Stomach (tissue), 8 donors: ENCODE measurements at regions not wholly inside any gene's neighbourhood (a gene's known extent, or its start where the extent isn't known, plus 50 kb on each side); places are given as distances from the start of the nearest gene placed in this dataset.

Experiments used
- DNase-seq, 2 donors: peaks; one replicate each; pipeline versions ENCODE4 v3.0.0 to v3.0.0-alpha.2; 2013 to 2019
- H3K27ac ChIP-seq, 5 donors: fragments of 200-600 bp in 4 of 5; sonication (generic) in 4 of 5; one replicate each; pipeline ENCODE4 v1.5.1; 2013 to 2019; ENCODE audit warnings: mild to moderate bottlenecking in 1 of 5, moderate library complexity in 1 of 5
- H3K27me3 ChIP-seq, 3 donors: fragments of 200-600 bp; sonication (generic); one replicate each; pipeline ENCODE4 v1.5.1; 2017 to 2019; ENCODE audit warnings: mixed run types in 1 of 3
- H3K36me3 ChIP-seq, 4 donors: fragments of 200-600 bp; sonication (generic); 1 replicate in 3 of 4; 2 replicates in 1 of 4; pipeline ENCODE4 v1.5.1; 2016 to 2019
- H3K4me1 ChIP-seq, 4 donors: fragments of 200-600 bp; sonication (generic); one replicate each; pipeline ENCODE4 v1.5.1; 2016 to 2019
- H3K4me3 ChIP-seq, 4 donors: fragments of 200-600 bp; sonication (generic) in 3 of 4; one replicate each; pipeline ENCODE4 v1.5.1; 2016 to 2019; ENCODE audit warnings: mild to moderate bottlenecking in 1 of 4
- H3K9me3 ChIP-seq, 4 donors: fragments of 200-600 bp; sonication (generic); one replicate each; pipeline ENCODE4 v1.5.1; 2016 to 2019
- CTCF ChIP-seq, 7 experiments: fragments of 450-650 bp in 4 of 7; fragments of 200-600 bp in 3 of 7; sonication (generic) in 3 of 7; IDR thresholded peaks; one replicate each; pipeline ENCODE4 v1.5.1; 2016 to 2019; ENCODE audit warnings: antibody characterized with exemption in 7 of 7, control low read depth in 2 of 7, mild to moderate bottlenecking in 1 of 7
- EP300 ChIP-seq: sonication (generic); formaldehyde crosslinking; IDR thresholded peaks from one replicate; pipeline ENCODE4 v1.6.1; 2017; ENCODE audit warnings: antibody characterized with exemption
- POLR2A ChIP-seq, 4 donors: fragments of 450-650 bp; IDR thresholded peaks; one replicate each; pipeline ENCODE4 v1.6.1; 2016; ENCODE audit warnings: antibody characterized with exemption in 4 of 4, control low read depth in 2 of 4, mild to moderate bottlenecking in 1 of 4, moderate library complexity in 1 of 4
- POLR2AphosphoS5 ChIP-seq, 3 donors: sonication (generic); formaldehyde crosslinking; IDR thresholded peaks; one replicate each; pipeline ENCODE4 v1.6.1; 2016; ENCODE audit warnings: antibody characterized with exemption in 3 of 3
- WGBS, 5 donors: extraction: QIAGEN DNeasy Blood & Tissue Kit in 3 of 5; methylation state at CpG; one replicate each; pipeline versions ENCODE4 v1.1.5 to v1.1.7; 2013 to 2018; 5-methylcytosine and 5-hydroxymethylcytosine counted together
- intact Hi-C: fragments of 100-400 bp; cut with DNase I; formaldehyde crosslinking; loops from one replicate; pipeline ENCODE4 v1.15.1; 2023; ENCODE audit warnings: low total_unique reads
- donor health status: healthy with polysubstance abuse.
- donor health status: Bipolar disorder and iron deficiency.
- donor health status: healthy.

- Histone ChIP-seq H3K9me3 (no peaks in the 10 kb centered on the region), H3K4me3 (no peak overlapping the region), H3K4me1 (no peaks in the 10 kb centered on the region), H3K36me3 (no peaks in the 10 kb centered on the region), H3K27ac (no peak overlapping the region), H3K27me3 (no peaks in the 10 kb centered on the region)
- no peak for DNase-seq
- TF ChIP-seq CTCF (IDR thresholded peaks at IDR 0.05) (no peak), EP300 (no peak), POLR2AphosphoS5 (IDR thresholded peaks at IDR 0.05) (no peak), POLR2A (IDR thresholded peaks at IDR 0.05) (no peak)
- intact Hi-C loops, result no loop called here
- WGBS, 5 donors, result 23 to 54% (median 46%) methylated on average over 3 of the region's 3 CpGs
Measured at GRCh38 chr7:110027385-110027784, 1063.5 kb upstream of the LRRN3 start.

GRCh38 chr7:110043519-110043918, 1047.4 kb upstream of the LRRN3 start:
- no peaks in the 10 kb centered on the region for H3K27me3 ChIP-seq
- no peak for TF ChIP-seq POLR2AphosphoS5 (IDR thresholded peaks at IDR 0.05)
- TF ChIP-seq POLR2A (IDR thresholded peaks at IDR 0.05), result no peak
- TF ChIP-seq CTCF (IDR thresholded peaks at IDR 0.05), result no peak
- no peak for TF ChIP-seq EP300
- no peaks in the 10 kb centered on the region for H3K9me3 ChIP-seq
- no peak for DNase-seq
- H3K4me1 ChIP-seq, result no peaks in the 10 kb centered on the region
- intact Hi-C loops, result no loop called here
- H3K4me3 ChIP-seq, result no peak overlapping the region
- 91 to 100% (median 95%) methylated on average over 1 of the region's 1 CpG for WGBS, 5 donors
- H3K36me3 ChIP-seq, result no peaks in the 10 kb centered on the region
- H3K27ac ChIP-seq, result no peak overlapping the region

GRCh38 chr7:110050785-110051184, 1040.1 kb upstream of the LRRN3 start:
- no peak for DNase-seq
- no peaks in the 10 kb centered on the region for H3K9me3 ChIP-seq
- TF ChIP-seq POLR2A (IDR thresholded peaks at IDR 0.05) (no peak), CTCF (IDR thresholded peaks at IDR 0.05) (no peak), POLR2AphosphoS5 (IDR thresholded peaks at IDR 0.05) (no peak), EP300 (no peak)
- no peaks in the 10 kb centered on the region for H3K36me3 ChIP-seq
- WGBS, 5 donors, result 50 to 75% (median 63%) methylated on average over 2 of the region's 2 CpGs
- no peak overlapping the region for H3K4me3 ChIP-seq
- H3K4me1 ChIP-seq, result no peaks in the 10 kb centered on the region
- intact Hi-C loops, result no loop called here
- no peaks in the 10 kb centered on the region for H3K27me3 ChIP-seq
- no peak overlapping the region for H3K27ac ChIP-seq

GRCh38 chr7:110051372-110051771, 1039.6 kb upstream of the LRRN3 start:
- 41 to 76% (median 69%) methylated on average over 2 of the region's 2 CpGs for WGBS, 5 donors
- Histone ChIP-seq H3K27me3 (no peaks in the 10 kb centered on the region), H3K4me1 (no peaks in the 10 kb centered on the region), H3K27ac (no peak overlapping the region), H3K4me3 (no peak overlapping the region), H3K9me3 (no peaks in the 10 kb centered on the region), H3K36me3 (no peaks in the 10 kb centered on the region)
- intact Hi-C loops, result no loop called here
- DNase-seq, result peak in 1 of 2 donors; percentile 4
- TF ChIP-seq CTCF (IDR thresholded peaks at IDR 0.05), result no peak
- TF ChIP-seq POLR2AphosphoS5 (IDR thresholded peaks at IDR 0.05), result no peak
- TF ChIP-seq POLR2A (IDR thresholded peaks at IDR 0.05), result no peak
- TF ChIP-seq EP300, result no peak
